Activated naive CD4-positive, alpha-beta T cell treated with Interleukin-2 at 50 U/mL for 16 hours (primary cell): ENCODE measurements at regions not wholly inside any gene's neighbourhood (a gene's known extent, or its start where the extent isn't known, plus 50 kb on each side); places are given as distances from the start of the nearest gene placed in this dataset.

Source experiments
- DNase-seq: peaks from one replicate; pipeline ENCODE4 v3.0.0-alpha.2; 2020

DNA sequence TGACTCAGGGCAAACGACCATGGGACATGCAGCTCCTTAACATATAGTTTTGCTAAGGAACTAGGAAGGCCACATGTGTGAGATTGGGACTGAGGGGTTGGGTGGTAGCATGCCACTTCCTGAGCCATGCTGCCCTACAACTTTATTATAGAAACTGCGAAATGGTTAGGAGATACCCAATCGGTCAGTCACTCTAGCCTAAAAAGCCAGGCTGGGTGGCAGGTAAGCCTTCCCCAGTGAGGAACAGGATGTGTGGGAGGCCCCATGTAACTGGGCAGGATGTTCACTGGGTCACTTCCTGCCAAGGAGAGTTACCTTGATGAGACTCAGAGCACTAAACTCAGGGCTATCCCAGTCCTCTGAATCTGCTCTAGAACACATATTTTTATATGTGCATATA, 123.5 kb downstream of the MAP3K7 start:
- peak; percentile 33 for DNase-seq

DNA sequence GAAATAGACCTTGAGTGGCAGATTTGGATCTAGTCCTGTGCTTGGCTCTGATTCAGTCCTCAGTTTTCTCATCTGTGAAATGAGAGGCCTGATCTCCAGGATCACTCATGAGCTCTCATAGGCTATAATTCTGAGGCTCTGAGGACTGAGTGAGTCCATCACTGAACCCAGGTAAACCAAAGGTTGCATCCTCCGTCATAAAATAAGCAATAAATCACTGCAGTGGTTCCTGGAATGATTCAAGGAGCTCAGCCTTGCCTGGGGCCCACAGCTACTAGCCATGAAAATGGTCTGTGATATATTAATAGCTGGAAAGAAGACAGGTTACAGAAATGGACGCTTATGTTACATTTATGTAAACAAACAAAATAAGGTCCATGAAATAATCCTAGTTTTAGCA, 124.8 kb downstream of the MAP3K7 start:
- DNase-seq: no peak

DNA sequence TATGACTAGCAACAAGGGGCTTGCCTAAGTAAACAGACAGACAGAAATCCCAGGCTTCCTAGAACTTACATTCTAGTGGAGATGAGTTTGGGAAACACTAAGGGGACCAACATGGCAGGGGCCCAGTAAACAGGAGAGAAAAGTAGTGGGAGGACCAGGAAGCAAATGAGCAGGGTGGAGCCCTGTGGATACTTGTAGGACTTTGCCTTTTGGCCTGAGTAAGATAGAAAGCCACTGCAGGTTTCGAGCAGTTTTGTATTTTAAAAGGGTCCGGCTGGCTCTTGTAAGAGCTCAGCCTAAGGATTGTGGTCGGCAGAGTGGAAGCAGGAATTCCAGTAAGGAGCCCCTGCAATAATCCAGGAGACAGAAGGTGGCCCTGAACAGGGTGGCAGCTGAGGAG, 125.5 kb downstream of the MAP3K7 start:
- DNase-seq: no peak

DNA sequence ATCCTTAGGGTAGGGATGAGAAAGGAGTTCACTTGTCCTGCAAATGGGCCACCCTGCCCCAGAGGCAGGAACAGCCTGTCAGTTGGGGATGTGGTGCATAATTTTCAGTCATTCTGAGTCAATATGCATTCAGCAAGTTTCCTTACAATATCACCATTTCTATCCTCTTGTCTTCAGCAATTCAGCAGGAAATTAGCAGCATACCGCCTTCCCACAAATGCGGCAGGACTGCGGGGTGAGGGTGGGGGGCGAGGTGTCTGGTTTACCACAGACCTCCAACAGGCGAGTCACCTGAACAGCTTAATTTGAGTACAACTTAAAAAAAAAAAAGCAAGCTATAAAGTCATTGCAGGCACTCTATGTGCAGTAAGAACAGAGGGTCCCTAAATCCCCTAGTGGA, 126.8 kb downstream of the MAP3K7 start:
- DNase-seq: peak; percentile 42

DNA sequence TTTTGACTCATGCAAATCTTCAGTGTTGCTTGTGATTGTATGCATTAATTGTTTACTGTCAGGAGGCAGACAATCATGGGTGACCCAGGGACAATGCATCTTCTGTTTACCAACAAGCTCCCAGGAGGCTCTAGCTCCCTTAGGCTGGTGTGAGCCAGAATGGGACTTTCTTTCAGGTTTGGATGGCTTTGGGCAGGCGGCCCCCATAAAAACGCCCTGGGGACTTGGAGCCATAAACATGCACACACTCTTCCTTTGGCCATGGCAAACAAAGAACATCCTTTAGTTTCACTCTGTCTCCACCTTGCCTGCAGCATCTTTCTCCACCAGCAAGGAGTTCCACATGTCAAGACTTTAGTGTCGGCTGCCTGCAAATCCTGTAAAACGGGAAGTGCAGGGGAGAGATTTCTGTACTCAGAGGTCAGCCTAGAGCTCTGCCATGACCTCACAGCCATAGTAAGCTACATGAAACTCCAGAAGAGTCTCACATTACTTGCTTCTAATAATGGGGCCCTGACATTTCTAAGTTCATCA, 127.6 kb downstream of the MAP3K7 start:
- DNase-seq: no peak

DNA sequence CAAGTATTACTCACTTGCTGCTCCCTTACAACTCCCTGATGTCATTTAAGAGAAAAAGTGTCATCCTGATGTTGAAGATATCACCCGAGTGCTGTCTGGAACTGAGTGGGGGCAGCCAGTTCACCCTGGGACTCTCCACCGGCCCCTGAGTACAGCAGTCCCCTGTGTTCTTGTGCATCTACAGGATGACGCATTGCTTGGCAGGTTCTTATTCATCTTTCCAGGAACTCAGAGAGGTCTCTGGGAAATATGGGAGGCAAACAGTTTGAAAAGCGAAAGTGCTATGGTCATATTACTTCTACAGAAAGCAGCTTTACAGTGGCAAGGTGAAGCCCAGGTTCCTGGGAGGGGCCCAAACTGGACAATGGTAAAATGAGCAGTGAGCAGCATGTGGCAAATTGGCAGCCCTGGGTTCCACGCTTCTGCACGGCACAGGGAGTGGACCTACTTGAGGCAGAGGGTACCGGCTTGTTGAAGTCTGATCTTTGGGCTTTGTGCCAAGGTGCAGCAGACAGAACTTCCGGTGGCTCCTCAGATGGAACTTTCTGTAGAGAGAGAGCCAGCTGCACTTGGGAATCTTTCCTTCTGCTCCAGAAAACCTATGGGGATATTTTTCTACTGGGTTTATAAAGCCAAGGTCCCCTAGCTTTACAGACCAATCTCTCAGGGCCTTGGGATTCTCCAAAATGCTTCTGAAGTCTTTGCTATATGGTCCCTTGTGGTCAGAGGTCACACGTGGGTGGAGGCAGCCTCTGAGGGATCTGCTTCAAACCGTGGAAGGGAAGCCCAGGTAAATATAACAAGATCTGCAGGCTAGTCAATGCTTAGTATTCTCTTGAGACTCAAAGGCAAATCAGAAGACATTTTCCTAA, 128.3 kb downstream of the MAP3K7 start:
- DNase-seq: peak; percentile 87

DNA sequence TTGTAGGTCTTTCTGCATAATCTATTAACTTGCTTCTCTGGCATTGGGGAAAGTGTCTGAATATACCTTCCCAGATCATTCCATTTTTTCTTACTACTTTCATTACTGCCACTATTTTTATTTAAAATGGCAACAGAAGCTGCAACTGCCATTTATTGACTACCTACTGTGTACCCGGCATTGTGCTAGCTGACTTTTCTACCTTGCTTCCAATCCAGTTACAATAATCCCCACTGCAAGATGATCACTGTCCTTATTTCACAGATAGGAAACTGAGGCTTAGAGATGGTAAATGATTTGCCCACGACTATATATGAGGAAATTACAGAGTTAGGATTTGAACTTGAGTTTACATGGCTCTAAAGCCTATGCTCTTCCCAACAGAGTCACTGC, 129.0 kb downstream of the MAP3K7 start:
- no peak for DNase-seq

DNA sequence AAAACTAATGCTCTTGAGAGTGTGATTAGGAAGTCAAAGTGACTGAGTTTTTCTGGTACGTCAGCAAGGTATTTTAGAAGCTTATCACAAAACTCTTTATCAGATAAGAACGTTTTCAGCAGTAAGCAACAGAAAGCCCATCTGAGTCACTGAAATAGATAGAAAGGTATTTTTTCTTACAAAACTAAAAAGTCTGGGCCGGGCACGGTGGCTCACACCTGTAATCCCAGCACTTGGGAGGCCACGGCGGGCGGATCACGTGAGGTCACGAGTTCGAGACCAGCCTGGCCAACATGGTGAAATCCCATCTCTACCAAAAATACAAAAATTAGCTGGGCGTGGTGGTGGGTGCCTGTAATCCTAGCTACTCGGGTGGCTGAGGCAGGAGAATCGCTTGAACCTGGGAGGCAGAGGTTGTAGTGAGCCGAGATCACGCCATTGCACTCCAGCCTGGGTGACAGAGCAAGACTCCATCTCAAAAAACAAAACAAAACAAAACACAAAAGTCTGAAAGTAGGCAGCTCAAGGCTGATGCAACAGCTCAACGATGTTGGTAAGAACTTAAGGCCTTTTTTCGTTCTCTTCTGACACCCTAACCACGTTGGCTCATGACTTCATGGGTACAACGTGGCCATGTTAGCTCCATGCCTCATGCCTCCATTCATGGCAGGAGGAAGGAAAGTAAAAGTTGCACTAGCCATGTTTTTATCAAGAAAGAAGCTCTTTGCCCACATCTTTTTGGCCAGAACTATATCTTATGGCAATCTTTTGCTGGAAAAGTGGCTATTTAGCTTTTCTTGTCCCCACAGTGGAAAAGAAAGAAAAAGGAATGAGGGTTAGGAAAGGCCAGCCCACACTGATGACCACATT, 129.6 kb downstream of the MAP3K7 start:
- DNase-seq: peak; percentile 47

DNA sequence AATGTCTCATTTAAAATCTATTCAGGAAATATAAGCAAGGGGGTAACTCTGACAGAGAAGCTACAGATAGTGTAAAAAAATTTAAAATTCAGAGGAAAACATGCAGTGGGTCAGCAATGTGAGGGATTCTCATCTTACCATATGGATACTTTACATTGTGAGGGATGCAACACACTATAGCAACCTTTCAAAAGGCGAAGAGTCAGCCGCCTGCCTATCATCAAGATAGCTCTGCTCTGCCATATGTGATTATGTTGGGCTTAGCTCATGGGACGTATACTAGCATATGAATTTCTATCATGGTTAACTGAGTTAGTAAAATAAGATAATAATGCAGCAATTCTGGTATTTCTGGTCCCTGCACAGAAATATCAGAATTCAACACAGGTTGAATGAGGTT, 130.9 kb downstream of the MAP3K7 start:
- no peak for DNase-seq

DNA sequence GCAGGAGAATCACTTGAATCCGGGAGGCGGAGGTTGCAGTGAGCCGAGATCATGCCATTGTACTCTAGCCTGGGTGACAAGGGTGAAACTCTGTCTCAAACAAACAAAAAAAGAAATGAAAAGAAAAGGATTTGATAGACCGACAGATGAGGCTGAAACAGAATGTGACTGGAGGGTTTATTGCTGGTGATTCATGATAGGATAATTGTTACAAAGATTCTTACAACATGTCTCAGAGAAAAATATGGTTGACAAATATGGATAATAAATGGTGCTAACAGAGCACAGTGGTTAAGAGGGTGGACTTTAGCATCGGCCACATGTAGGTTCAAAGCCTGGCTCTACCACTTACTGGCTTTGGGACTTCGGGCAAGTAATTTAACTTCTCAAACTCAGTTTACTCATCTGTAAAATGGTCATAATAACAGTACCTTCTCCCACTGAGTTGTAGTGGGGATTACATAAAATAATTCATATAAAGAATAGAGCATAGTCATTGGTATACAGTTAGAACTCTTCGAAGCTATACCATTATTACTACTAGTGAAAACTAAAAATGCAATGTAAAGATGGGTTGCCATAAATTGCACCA, 131.9 kb downstream of the MAP3K7 start:
- no peak for DNase-seq

DNA sequence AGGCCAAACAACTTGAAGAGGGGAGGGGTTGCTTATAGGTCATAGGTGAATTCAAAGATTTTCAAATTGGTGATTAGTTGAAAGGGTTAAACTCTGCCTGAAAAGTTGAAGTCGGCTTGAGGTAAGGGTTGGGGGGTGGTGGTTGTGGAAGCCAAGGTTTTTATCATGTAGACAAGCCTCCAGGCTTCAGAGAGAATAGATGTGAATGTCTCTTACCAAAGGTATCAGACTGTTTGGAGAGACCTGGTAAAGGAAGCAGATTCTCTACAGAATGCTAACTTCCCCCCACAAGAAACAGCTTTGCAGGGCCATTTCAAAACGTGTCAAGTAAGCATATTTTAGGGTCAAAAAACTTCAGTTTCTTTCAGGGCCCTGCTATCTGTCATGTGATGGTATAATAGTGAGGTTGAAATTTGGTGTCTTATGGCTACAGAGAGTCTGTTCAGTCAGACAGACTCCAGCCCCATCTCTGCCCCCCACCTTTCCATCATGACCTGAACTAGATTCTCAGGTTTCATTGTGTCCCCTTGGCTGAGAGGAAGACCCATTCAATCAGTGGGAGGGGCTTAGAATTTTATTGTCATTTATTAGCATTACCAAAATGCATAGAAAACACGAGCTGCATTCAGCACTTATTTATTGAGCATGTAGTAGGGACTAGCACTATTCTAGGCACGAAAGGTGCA, 136.5 kb downstream of the MAP3K7 start:
- DNase-seq: no peak

DNA sequence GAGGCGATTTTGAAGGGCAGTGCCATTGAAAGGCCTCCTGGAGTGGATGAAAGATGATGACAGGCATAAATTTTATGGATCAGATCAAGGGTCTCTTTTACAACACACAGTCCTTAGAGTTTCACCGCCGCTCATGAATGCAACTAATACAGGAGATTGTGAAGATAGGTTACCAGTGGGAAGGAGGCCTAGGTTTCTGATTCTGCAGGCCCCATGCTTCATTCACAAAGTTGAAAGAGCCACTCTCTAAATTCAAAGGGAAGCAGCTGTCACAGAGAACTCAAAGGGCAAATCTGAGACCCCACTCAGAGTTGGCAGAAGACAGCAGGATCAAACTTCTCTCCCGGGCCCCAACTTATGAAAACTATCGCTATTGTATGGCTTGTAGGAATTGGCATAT, 137.6 kb downstream of the MAP3K7 start:
- no peak for DNase-seq

DNA sequence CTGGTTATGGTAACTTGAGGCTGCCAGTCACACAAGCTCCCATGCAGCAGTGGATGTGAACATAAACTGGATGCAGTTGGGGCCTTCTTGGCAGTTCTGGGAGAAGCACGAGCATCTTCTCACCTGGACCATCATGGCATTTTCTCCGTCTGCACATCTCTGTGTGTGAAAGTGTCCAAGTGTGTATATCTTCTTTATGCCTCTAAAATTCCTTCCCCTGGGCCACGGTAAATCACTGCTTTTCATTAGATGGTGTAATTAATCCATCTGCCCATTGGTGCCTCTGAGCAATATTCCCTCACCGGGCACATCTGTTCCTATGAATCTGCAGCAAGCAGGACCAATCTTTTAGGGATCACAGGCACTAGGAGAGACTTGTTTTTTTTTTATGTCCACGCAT, 138.0 kb downstream of the MAP3K7 start:
- DNase-seq: no peak

DNA sequence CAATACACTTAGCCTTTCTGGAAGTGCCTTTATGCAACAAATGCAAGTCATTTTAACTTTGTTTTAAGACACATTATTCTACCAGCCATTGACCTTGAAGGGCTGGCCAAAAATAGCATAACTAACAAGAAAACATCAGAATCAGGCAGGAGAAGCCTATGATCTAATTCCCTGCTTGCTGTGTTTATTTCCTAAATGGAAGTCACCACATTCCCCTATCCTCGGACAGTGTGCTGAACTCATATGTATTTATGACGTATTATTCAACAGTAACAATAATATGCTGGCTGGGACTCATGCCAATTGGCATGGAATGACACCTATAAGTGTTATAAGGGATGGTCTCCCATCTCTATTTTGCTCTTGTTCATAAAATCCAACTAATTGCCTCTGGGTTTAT, 140.7 kb downstream of the MAP3K7 start:
- DNase-seq: no peak

DNA sequence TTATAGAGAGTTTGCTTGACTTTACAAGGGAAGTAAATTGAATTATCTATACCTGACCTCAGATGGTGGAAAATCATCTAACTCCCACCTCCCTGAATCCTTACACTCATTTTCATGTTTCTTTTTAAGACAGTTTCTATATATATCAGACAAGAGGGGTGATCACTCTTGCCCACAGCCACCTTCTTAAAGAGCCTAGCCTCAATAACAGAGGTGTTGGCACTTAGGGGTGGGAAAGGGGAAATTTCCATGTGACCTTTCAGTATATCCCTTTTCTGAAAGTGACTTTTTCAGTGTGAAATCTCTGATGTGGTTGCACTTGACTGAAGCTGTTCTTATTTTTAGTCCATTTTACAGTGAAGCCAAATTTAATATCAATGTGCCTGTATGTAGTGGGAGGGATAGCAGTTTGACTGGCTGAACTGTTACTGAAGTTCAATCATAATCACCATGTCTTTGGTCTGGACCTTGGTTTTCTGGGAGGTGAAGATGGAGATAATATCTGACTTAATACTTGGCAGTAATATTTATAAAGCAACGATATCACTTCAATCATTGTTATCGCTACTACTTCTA, 141.3 kb downstream of the MAP3K7 start:
- peak; percentile 33 for DNase-seq

DNA sequence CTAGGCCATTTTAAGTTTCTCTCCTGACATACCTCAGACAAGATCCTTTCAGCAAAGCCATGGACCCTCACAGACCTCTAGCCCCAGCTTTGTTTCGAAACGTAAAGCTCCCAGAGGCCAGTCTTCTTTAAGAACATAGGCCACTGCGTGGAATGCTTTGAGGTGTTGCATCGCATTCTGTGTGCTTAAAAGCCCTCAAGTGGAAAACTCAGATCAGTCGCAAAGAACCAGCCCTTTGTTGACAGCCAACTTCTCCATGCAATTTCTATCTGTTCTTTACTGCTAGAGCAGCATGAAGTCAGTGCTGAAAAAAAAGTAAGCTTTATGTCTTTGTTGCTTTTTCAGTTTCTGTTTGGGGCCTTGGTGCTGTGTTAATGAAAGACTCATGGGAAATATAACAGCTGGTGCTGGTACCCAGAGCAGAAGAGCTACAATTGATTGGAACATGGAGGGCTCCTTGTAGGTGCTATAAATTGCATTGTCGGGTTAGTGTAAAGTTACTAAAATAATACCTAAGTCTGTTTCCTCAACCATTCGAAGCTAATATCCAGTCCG, 142.6 kb downstream of the MAP3K7 start:
- no peak for DNase-seq

DNA sequence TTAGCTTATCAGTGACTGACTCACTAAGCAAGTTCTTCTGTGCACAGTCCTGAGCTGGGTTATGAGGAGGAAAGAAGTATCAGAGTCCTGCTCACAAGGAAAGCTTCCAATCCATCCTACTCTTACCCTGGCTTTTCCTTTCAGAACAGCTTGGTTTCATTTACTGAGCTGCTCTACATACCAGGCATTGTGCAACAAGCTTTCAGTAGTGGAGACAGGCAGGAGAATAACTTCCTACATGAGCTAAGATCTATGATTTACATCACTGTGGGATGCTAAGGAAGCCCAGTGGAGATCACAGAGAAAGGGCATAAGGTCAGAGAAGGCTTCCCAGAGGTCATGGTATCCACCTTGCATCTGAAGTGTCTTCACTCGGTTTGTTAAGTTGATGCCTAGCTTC, 144.5 kb downstream of the MAP3K7 start:
- no peak for DNase-seq

DNA sequence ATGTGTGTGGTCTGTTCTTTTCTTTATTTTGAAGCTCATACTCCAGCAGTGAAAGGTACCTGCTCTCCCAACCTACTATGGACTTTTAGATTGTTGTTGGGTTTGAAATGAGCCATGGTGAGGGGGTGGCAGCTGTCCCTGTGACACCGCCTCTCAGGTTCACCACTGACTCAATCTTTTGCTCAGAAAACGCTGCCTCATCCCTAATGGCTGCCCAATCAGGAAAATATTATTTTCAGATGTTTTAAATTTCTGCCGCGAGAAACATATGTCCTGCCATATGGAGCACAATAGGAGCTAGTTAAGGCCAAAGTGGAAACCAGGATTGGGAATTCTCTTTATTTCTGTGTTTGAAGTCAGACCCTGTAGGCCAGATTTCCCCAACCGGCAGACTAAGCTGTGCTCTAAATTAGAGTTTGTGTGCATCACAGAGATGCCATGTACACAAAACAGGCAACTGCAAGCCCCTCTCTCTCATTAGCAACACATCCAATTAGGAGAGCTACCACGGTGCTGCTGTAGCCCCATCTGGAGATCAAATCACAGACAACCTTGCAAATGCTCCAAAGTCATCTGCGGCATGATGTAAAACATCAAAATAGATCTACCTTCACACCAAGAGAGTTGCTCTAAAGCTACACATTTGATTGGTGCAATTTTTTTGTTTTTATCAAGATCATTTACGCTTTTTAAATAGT, 144.1 kb upstream of the BACH2 start:
- no peak for DNase-seq

DNA sequence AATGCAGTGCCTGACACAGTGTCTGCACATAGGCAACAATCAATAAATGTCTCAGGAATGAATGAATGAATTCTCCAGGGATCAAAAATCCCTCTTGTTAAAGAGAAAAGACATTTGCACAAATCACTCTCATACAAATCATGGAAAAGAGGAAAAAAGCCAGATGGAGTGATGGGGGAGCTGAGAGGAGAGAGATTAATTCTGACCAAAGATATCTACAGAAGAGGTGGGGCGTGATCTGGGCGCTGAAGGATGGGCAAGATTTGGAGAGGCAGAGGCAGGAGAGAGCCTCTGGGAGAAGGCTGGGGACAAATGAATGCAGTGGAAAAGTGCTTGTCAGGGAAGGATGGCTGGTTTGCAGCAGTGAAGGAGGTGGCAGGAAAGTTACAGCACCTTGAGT, 142.9 kb upstream of the BACH2 start:
- no peak for DNase-seq

DNA sequence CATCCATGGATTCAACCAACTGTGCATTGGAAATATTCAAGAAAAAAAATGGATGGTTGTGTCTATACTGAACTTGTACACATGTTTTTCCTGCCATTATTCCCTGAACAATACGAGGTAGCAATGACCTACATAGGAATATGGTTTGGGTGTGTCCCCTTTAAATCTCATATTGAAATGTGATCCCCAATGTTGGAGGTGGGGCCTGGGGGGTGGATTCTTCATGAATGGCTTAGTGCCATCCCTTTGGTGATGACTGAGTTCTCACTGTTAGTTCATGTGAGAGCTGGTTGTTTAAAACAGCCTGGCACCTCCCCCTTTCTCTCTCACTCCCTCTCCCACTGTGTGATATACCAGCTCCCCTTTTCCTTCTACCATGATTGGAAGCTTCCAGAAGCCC, 139.8 kb upstream of the BACH2 start:
- DNase-seq: no peak

DNA sequence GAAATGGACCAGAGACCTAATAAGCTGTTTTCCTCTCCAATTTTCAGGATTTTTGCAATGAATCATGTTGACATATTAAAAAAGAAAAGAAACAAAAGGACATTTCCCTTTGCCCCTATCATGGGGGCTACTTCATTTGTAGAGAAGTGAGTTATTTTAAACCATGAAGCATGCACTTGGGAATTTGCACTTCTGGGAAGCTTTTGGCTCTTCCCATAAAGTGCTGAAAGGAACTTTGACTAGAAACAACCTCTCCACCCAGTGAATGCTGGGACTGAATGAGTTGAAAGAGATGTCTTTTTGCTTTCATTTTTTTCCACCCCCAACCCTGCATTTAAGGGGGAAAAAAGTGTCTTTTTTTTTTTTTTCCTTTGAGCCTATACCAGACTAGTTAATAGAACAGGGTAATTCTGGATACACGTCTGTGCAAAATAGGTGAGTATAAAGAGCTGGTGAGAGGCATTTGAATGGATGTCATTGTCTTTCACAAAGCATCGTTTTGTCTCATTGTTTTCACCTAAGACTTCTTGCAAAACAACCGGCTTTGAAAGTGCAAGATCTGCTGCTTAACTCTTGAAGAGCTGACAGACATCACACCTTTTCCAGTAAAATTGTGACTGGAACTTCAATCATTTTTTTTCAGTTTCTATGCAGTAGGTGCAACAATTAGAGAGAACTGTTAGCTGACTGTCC, 138.7 kb upstream of the BACH2 start:
- no peak for DNase-seq
